ENCODE measurements at regions not wholly inside any gene's neighbourhood (a gene's known extent, or its start where the extent isn't known, plus 50 kb on each side); places are given as distances from the start of the nearest gene placed in this dataset.

- Histone ChIP-seq H3F3A (ENCODE audit: insufficient read depth, low read length, poor library complexity, severe bottlenecking) (no peaks in the 10 kb centered on the region), H3K27ac (ENCODE audit: low read length) (no peak overlapping the region), H3K4me3 (ENCODE audit: low read length) (no peak overlapping the region), H2AFZ (ENCODE audit: low read depth, low read length) (no peak overlapping the region), H3K9ac (ENCODE audit: low read length) (no peak overlapping the region), H3K9me2 (ENCODE audit: insufficient read depth, low read length) (no peaks in the 10 kb centered on the region), H3K4me2 (ENCODE audit: low read length) (no peak overlapping the region), H3K9me3 (ENCODE audit: low read length) (no peaks in the 10 kb centered on the region), H4K20me1 (ENCODE audit: insufficient read depth) (no peaks in the 10 kb centered on the region), H3K36me3 (ENCODE audit: insufficient read depth, low read length) (no peaks in the 10 kb centered on the region), H3K79me2 (replicated peaks; ENCODE audit: insufficient read depth, low read length) (no peaks in the 10 kb centered on the region), H3K27me3 (ENCODE audit: insufficient read depth, low read depth, low read length) (no peaks in the 10 kb centered on the region)
- TF ChIP-seq, protein P1, sequence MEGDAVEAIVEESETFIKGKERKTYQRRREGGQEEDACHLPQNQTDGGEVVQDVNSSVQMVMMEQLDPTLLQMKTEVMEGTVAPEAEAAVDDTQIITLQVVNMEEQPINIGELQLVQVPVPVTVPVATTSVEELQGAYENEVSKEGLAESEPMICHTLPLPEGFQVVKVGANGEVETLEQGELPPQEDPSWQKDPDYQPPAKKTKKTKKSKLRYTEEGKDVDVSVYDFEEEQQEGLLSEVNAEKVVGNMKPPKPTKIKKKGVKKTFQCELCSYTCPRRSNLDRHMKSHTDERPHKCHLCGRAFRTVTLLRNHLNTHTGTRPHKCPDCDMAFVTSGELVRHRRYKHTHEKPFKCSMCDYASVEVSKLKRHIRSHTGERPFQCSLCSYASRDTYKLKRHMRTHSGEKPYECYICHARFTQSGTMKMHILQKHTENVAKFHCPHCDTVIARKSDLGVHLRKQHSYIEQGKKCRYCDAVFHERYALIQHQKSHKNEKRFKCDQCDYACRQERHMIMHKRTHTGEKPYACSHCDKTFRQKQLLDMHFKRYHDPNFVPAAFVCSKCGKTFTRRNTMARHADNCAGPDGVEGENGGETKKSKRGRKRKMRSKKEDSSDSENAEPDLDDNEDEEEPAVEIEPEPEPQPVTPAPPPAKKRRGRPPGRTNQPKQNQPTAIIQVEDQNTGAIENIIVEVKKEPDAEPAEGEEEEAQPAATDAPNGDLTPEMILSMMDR (IDR thresholded peaks at IDR 0.05; ENCODE audit: poor library complexity, severe bottlenecking) = no peak
- TF ChIP-seq POLR2AphosphoS5 (IDR thresholded peaks at IDR 0.05) = no peak
- TF ChIP-seq EP300 (conservative IDR thresholded peaks at IDR 0.05; ENCODE audit: poor library complexity, severe bottlenecking) = no peak
- TF ChIP-seq EZH2 (IDR thresholded peaks at IDR 0.05; ENCODE audit: borderline replicate concordance, insufficient read depth, low read length, poor library complexity, severe bottlenecking) = no peak
- no peak for TF ChIP-seq MXI1 (conservative IDR thresholded peaks at IDR 0.05; ENCODE audit: poor library complexity, severe bottlenecking)
- TF ChIP-seq RAD21 (conservative IDR thresholded peaks at IDR 0.05) = no peak
- no peak for TF ChIP-seq SMC3 (conservative IDR thresholded peaks at IDR 0.05; ENCODE audit: poor library complexity)
- TF ChIP-seq TAF1 (IDR thresholded peaks at IDR 0.05; ENCODE audit: low read depth) = no peak
- TF ChIP-seq, protein P2, sequence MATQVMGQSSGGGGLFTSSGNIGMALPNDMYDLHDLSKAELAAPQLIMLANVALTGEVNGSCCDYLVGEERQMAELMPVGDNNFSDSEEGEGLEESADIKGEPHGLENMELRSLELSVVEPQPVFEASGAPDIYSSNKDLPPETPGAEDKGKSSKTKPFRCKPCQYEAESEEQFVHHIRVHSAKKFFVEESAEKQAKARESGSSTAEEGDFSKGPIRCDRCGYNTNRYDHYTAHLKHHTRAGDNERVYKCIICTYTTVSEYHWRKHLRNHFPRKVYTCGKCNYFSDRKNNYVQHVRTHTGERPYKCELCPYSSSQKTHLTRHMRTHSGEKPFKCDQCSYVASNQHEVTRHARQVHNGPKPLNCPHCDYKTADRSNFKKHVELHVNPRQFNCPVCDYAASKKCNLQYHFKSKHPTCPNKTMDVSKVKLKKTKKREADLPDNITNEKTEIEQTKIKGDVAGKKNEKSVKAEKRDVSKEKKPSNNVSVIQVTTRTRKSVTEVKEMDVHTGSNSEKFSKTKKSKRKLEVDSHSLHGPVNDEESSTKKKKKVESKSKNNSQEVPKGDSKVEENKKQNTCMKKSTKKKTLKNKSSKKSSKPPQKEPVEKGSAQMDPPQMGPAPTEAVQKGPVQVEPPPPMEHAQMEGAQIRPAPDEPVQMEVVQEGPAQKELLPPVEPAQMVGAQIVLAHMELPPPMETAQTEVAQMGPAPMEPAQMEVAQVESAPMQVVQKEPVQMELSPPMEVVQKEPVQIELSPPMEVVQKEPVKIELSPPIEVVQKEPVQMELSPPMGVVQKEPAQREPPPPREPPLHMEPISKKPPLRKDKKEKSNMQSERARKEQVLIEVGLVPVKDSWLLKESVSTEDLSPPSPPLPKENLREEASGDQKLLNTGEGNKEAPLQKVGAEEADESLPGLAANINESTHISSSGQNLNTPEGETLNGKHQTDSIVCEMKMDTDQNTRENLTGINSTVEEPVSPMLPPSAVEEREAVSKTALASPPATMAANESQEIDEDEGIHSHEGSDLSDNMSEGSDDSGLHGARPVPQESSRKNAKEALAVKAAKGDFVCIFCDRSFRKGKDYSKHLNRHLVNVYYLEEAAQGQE (IDR thresholded peaks at IDR 0.05; ENCODE audit: borderline replicate concordance) = no peak
Observed at GRCh38 chr4:110265001-110265400, 66.6 kb upstream of the ELOVL6 start.

DNA sequence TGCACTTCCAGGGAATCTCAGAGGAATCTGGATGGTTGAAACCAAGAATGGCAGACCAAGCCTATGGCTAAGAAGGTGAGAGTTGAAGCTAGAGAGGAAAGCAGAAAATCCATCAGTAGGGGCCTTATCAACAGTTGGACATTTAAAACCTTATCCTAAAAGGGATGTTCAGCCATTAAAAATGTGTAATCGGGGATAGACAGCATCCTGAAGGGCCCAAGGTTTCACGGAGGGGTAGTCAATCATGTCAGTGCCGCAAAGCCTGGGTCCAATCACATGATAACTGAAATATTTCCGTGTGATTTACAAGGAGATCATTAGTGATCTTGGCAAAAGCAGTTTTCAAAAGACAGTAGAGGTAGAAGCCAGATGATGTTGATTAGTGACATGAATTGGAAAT is 61.9 kb upstream of the ELOVL6 start:
- H3K9me2 ChIP-seq (ENCODE audit: insufficient read depth, low read length) = no peaks in the 10 kb centered on the region
- H2AFZ ChIP-seq (ENCODE audit: low read depth, low read length) = no peak overlapping the region
- H3K27ac ChIP-seq (ENCODE audit: low read length) = no peak overlapping the region
- no peaks in the 10 kb centered on the region for H3K9me3 ChIP-seq (ENCODE audit: low read length)
- TF ChIP-seq TAF1 (IDR thresholded peaks at IDR 0.05; ENCODE audit: low read depth) (no peak), MXI1 (conservative IDR thresholded peaks at IDR 0.05; ENCODE audit: poor library complexity, severe bottlenecking) (no peak)
- H3K9ac ChIP-seq (ENCODE audit: low read length) = no peak overlapping the region
- H3F3A ChIP-seq (ENCODE audit: insufficient read depth, low read length, poor library complexity, severe bottlenecking) = no peaks in the 10 kb centered on the region
- H3K36me3 ChIP-seq (ENCODE audit: insufficient read depth, low read length) = no peaks in the 10 kb centered on the region
- no peaks in the 10 kb centered on the region for H3K27me3 ChIP-seq (ENCODE audit: insufficient read depth, low read depth, low read length)
- H3K79me2 ChIP-seq (replicated peaks; ENCODE audit: insufficient read depth, low read length) = no peaks in the 10 kb centered on the region
- no peak overlapping the region for H3K4me3 ChIP-seq (ENCODE audit: low read length)
- no peaks in the 10 kb centered on the region for H4K20me1 ChIP-seq (ENCODE audit: insufficient read depth)
- no peak overlapping the region for H3K4me2 ChIP-seq (ENCODE audit: low read length)

GRCh38 chr4:110250023-110250387 is 51.6 kb upstream of the ELOVL6 start:
- Histone ChIP-seq H3K9ac (ENCODE audit: low read length) (no peak overlapping the region), H2AFZ (ENCODE audit: low read depth, low read length) (no peak overlapping the region), H3K9me3 (ENCODE audit: low read length) (no peaks in the 10 kb centered on the region), H3K4me2 (ENCODE audit: low read length) (no peak overlapping the region), H3K9me2 (ENCODE audit: insufficient read depth, low read length) (no peaks in the 10 kb centered on the region), H3K27ac (ENCODE audit: low read length) (no peak overlapping the region), H3K79me2 (replicated peaks; ENCODE audit: insufficient read depth, low read length) (no peaks in the 10 kb centered on the region), H3K27me3 (ENCODE audit: insufficient read depth, low read depth, low read length) (no peaks in the 10 kb centered on the region), H4K20me1 (ENCODE audit: insufficient read depth) (no peaks in the 10 kb centered on the region), H3K4me3 (ENCODE audit: low read length) (no peak overlapping the region), H3F3A (ENCODE audit: insufficient read depth, low read length, poor library complexity, severe bottlenecking) (no peaks in the 10 kb centered on the region), H3K36me3 (ENCODE audit: insufficient read depth, low read length) (no peaks in the 10 kb centered on the region)
- TF ChIP-seq, protein P2 (IDR thresholded peaks at IDR 0.05; ENCODE audit: borderline replicate concordance) = no peak
- TF ChIP-seq TAF1 (IDR thresholded peaks at IDR 0.05; ENCODE audit: low read depth) = no peak
- TF ChIP-seq MXI1 (conservative IDR thresholded peaks at IDR 0.05; ENCODE audit: poor library complexity, severe bottlenecking) = no peak
- TF ChIP-seq RAD21 (conservative IDR thresholded peaks at IDR 0.05) = no peak
- no peak for TF ChIP-seq EZH2 (IDR thresholded peaks at IDR 0.05; ENCODE audit: borderline replicate concordance, insufficient read depth, low read length, poor library complexity, severe bottlenecking)
- no peak for TF ChIP-seq EP300 (conservative IDR thresholded peaks at IDR 0.05; ENCODE audit: poor library complexity, severe bottlenecking)
- no peak for TF ChIP-seq SMC3 (conservative IDR thresholded peaks at IDR 0.05; ENCODE audit: poor library complexity)
- no peak for TF ChIP-seq POLR2AphosphoS5 (IDR thresholded peaks at IDR 0.05)
- TF ChIP-seq, protein P1 (IDR thresholded peaks at IDR 0.05; ENCODE audit: poor library complexity, severe bottlenecking) = no peak

All from neural cell (in vitro differentiated cells).